HG02678 (cell line): ENCODE measurements at regions not wholly inside any gene's neighbourhood (a gene's known extent, or its start where the extent isn't known, plus 50 kb on each side); places are given as distances from the start of the nearest gene placed in this dataset.
"Not testable (repeated sequence)": the region's sequence is repeated elsewhere in the genome, so short reads cannot be mapped to it uniquely, and the experiment has no call there.

Experiments used
- ATAC-seq: cut with Tn5 transposase; IDR thresholded peaks from one replicate; pipeline ENCODE4 v1.9.1; 2021; ENCODE audit warnings: mild to moderate bottlenecking, moderate library complexity; ENCODE audit not compliant: unreplicated experiment

DNA sequence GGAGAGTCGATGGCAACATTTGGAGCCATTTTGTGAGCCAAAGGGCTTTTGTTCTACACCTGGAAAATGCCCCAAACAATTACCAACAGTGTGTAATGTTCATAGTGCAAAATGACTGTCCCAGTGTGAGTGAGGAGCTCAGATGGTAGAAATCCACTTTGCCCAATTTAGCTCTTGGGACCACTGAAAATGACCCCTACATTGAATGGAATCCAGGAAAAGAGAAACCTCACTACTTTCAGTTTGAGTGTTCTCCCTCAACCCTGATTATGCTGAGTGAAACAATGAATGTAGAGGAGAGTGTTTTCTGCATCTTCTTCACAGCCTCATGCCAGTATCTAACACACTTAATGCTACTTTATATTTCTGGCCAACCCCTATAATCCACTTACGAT, 84.9 kb upstream of the NRN1 start:
- no peak for ATAC-seq

DNA sequence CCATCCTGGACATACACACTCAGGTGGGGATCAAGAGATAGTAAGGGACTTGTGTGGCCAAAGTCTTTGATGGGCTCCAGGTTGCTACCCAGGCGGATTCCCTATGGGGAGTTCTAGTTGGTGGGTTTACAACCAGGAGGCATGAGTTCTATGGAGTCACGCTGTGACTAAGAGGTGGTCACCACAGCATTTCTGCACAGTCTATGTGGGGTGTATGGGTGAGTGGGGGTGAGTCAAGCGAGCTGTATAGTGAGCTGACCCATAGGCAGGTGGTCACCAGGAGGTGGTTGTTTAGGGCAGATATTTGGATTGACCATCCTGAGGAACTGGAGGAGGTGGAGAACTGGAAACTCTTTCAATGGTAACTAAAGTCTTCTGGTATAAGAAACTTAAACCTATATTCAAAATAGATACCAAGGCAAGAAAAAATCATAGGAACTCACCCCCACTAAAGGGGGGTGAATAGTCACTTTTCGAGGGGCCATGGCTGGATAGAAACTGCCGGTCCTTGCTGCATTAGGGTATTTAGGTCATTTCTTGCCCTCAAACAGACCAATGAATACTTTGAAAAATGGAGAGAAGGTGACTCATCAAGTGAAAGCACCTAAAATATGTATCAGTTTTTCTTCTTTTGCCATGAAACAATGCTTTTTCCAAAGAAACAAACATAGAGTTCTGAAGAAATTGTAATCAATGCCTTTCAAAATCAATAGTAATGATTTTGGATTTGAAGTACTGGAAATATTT, 84.3 kb upstream of the NRN1 start:
- no peak for ATAC-seq

DNA sequence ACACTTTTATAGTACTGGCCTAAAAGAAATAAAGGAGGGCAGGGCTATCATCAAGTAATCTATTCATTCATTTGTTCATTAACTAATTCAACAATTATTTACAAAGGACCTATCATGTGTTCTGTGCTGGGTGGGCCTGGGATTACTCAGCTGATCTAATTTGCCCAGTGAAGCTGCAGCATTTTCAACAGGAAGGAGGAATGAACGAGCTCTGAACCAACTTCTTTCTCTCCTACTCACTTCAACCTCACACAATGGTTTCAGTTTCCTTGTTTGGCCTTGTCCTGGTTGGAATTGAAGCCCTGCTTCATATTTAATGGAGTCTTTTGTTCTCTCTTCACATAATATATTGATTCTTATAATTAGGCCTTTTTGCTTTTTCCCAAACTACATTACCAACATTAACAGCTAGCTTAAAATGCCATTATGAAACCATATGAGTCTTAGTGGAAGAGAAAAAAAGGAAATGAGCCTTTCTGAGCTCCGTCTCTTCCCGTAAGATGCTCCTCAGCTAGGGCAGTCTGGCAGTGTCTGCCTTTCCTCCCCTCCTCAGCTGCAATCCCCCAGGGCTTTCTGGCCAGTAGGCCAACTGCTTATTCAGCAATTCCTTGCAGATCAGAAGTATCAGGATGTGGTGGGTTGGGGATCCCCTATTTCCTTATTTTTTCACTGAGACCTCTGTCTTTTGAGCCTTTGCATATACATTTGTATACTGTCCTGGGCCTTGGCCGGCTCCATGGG, 79.4 kb upstream of the NRN1 start:
- no peak for ATAC-seq

DNA sequence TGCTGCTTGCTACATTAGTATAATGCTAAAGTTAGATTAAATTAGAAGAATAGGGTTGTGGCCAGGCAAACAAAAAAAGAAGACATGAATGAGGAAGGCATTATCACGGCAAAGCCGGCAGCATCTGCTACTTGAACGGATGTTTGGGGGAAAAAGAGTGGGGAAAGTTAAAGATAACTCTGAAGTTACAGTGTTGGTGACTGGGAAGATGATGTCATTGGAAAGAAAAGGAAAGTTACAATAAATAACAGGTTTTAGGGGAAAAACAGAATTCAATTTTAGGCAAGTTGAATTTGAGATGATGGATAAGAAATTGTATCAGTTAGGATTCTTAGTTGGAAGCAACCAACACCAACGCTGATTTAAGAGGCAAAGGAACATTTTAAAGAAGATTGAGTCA, 74.2 kb upstream of the NRN1 start:
- ATAC-seq = no peak

DNA sequence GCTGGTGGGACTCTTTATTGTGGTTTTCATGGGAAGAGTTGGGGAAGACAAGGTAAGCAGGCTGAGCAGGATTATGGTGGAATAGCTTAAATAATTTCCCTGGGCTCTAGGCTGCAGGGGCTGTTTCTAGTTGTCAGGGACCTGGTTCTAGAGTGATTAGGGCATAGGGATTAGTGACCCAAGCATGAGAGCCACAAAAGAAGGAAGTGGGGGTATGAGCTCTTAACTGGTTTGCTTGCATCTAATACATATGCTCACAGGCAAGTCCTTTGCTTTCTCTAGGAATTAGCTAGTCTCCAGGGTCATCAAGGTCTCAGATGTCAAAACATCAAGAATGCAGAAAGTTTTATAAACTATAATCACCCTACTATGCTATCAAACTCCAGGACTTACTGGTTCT, 67.5 kb upstream of the NRN1 start:
- ATAC-seq = no peak

DNA sequence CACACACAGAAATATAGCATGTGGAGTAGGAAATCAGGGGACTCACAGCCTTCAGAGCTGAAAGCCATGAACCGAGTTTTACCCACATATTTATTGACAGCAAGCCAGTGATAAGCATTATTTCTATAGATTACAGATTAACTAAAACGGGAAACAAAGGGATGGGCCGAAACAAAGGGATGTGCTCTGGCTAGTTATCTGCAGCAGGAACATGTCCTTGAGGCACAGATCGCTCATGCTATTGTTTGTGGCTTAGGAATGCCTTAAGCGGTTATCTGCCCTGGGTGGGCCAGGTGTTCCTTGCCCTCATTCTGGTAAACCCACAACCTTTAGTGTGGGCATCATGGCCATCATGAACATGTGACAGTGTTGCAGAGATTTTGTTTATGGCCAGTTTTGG, 61.4 kb upstream of the NRN1 start:
- ATAC-seq = not testable (repeated sequence)

DNA sequence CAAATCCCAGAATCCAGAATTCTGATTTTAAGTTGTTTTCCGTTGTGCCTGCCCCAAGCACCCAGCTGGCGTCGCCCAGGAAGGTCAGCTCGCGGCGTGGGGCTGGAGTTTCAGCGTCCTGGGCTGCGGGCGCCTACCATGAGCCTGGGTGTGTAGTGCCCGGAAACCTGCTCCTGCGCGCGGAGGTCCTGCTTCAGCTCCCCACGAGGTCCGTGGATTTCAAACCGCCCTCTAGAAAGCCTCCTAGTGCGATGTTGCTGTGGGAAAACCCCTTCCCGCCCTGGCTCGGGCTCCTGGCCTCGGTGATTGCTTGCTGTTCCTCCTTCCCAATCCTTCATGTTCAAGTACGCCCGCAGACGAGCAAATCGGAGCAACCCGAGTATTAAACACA, 51.3 kb upstream of the NRN1 start:
- ATAC-seq = no peak

DNA sequence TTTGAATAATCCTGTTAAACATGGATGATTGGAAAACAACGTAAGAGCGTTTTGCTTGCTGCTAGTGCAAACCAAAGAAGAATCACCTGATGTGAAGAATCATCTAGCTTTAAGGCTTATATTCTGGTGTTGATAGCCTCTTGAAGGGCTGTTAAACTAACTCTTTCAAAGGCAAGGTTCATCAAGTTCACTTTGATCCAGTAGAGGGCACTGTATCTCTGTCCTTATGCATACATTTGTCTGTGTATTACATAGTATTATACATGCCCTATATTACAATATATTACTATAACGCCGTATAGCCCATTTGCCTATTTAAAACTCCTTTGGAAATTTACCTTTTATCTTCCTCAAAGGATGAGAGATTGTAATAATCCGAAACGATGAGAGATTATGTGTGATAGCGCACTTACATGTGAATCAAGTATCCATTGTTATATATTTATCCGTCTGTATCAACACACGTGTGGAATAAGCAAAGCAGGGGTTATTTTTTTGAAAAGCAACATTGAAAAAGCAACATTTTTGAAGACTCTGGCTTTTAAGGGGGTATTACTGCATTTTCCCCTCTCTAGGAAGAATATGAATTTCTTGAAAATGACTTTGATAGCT, 50.8 kb upstream of the NRN1 start:
- ATAC-seq = peak; percentile 53
